Spinal cord (tissue), 9 donors: ENCODE measurements at regions not wholly inside any gene's neighbourhood (a gene's known extent, or its start where the extent isn't known, plus 50 kb on each side); places are given as distances from the start of the nearest gene placed in this dataset.

Experiments
- DNase-seq, 6 donors: peaks; one replicate each; pipeline versions ENCODE4 v3.0.0 to v3.0.0-alpha.2; 2013 to 2015; ENCODE audit warnings: low spot score in 6 of 6, low read depth in 4 of 6
- H3K27ac ChIP-seq: one replicate; pipeline ENCODE4 v1.5.1; 2013; ENCODE audit warnings: low read depth, low read length, control low read depth
- H3K27me3 ChIP-seq: one replicate; pipeline ENCODE4 v1.6.1; 2013; ENCODE audit warnings: low read length; ENCODE audit not compliant: control insufficient read depth, insufficient read depth
- H3K36me3 ChIP-seq: one replicate; pipeline ENCODE4 v1.6.1; 2013; ENCODE audit warnings: low read length; ENCODE audit not compliant: control insufficient read depth, insufficient read depth
- H3K4me1 ChIP-seq: one replicate; pipeline ENCODE4 v1.6.1; 2013; ENCODE audit warnings: low read length; ENCODE audit not compliant: control insufficient read depth, insufficient read depth
- H3K4me3 ChIP-seq: one replicate; pipeline ENCODE4 v1.5.1; 2013; ENCODE audit warnings: low read depth, low read length, control low read depth
- H3K9me3 ChIP-seq: one replicate; pipeline ENCODE4 v1.6.1; 2013; ENCODE audit warnings: low read length; ENCODE audit not compliant: control insufficient read depth, insufficient read depth
- WGBS: methylation state at CpG from one replicate; pipeline ENCODE4 v1.1.5; 2013; ENCODE audit warnings: missing lambda C conversion rate; ENCODE audit not compliant: insufficient coverage; 5-methylcytosine and 5-hydroxymethylcytosine counted together
- donor health status: healthy.

GRCh38 chr5:176155922-176156359, 82.3 kb upstream of the SIMC1 start:
- DNase-seq, result no peak

GRCh38 chr5:176157656-176158055, 80.6 kb upstream of the SIMC1 start:
- peaks cover 14% of the 10 kb centered on the region for H3K4me1 ChIP-seq
- H3K27ac ChIP-seq, result no peak overlapping the region
- no peaks in the 10 kb centered on the region for H3K36me3 ChIP-seq
- H3K9me3 ChIP-seq, result no peaks in the 10 kb centered on the region
- no peak overlapping the region for H3K4me3 ChIP-seq
- 40% methylated on average over 1 of the region's 3 CpGs for WGBS
- no peak for DNase-seq
- no peaks in the 10 kb centered on the region for H3K27me3 ChIP-seq

More at GRCh38 chr5:176155922-176156359, 82.3 kb upstream of the SIMC1 start:
- WGBS, result 94% methylated on average over 11 of the region's 14 CpGs
- H3K4me3 ChIP-seq, result no peak overlapping the region
- H3K36me3 ChIP-seq, result no peaks in the 10 kb centered on the region
- no peak overlapping the region for H3K27ac ChIP-seq
- H3K4me1 ChIP-seq, result peaks cover 19% of the 10 kb centered on the region
- no peaks in the 10 kb centered on the region for H3K9me3 ChIP-seq
- no peaks in the 10 kb centered on the region for H3K27me3 ChIP-seq

- H3K27ac ChIP-seq, result peak overlapping the region; percentile 12
- H3K4me1 ChIP-seq, result peaks cover 3% of the 10 kb centered on the region
- DNase-seq, result no peak
- WGBS, result no CpG with 5 or more reads among the region's 3 CpGs
- no peaks in the 10 kb centered on the region for H3K9me3 ChIP-seq
- no peak overlapping the region for H3K4me3 ChIP-seq
- H3K27me3 ChIP-seq, result no peaks in the 10 kb centered on the region
- no peaks in the 10 kb centered on the region for H3K36me3 ChIP-seq
Observed at GRCh38 chr5:176161431-176161830, 76.8 kb upstream of the SIMC1 start.

GRCh38 chr5:176162198-176162597, 76.0 kb upstream of the SIMC1 start:
- Histone ChIP-seq H3K9me3 (no peaks in the 10 kb centered on the region), H3K4me1 (peaks cover 3% of the 10 kb centered on the region), H3K27me3 (no peaks in the 10 kb centered on the region), H3K4me3 (no peak overlapping the region), H3K27ac (peak overlapping the region; percentile 4), H3K36me3 (no peaks in the 10 kb centered on the region)
- DNase-seq, result peak in 5 of 6 donors; percentile 57 to 91 (median 61)
- 60% methylated on average over 3 of the region's 3 CpGs for WGBS

- no peak overlapping the region for H3K4me3 ChIP-seq
- no peak overlapping the region for H3K27ac ChIP-seq
- H3K36me3 ChIP-seq, result no peaks in the 10 kb centered on the region
- H3K9me3 ChIP-seq, result no peaks in the 10 kb centered on the region
- H3K4me1 ChIP-seq, result peaks cover 3% of the 10 kb centered on the region
- WGBS, result no CpG with 5 or more reads among the region's 4 CpGs
- H3K27me3 ChIP-seq, result no peaks in the 10 kb centered on the region
- no peak for DNase-seq
Observed at GRCh38 chr5:176162888-176163287, 75.3 kb upstream of the SIMC1 start.

GRCh38 chr5:176166427-176166826, 71.8 kb upstream of the SIMC1 start:
- no peaks in the 10 kb centered on the region for H3K36me3 ChIP-seq
- no peak for DNase-seq
- no peak overlapping the region for H3K4me3 ChIP-seq
- H3K27ac ChIP-seq, result no peak overlapping the region
- no peaks in the 10 kb centered on the region for H3K9me3 ChIP-seq
- H3K27me3 ChIP-seq, result no peaks in the 10 kb centered on the region
- no CpG with 5 or more reads among the region's 4 CpGs for WGBS
- peaks cover 4% of the 10 kb centered on the region for H3K4me1 ChIP-seq

- H3K9me3 ChIP-seq, result no peaks in the 10 kb centered on the region
- no peak overlapping the region for H3K4me3 ChIP-seq
- H3K27me3 ChIP-seq, result no peaks in the 10 kb centered on the region
- H3K27ac ChIP-seq, result no peak overlapping the region
- 29% methylated on average over 6 of the region's 6 CpGs for WGBS
- DNase-seq, result peak in 2 of 6 donors; percentile 34 to 40
- peaks cover 7% of the 10 kb centered on the region for H3K4me1 ChIP-seq
- no peaks in the 10 kb centered on the region for H3K36me3 ChIP-seq
Observed at GRCh38 chr5:176167800-176168199, 70.4 kb upstream of the SIMC1 start.

- Histone ChIP-seq H3K4me1 (peaks cover 7% of the 10 kb centered on the region), H3K36me3 (no peaks in the 10 kb centered on the region), H3K4me3 (no peak overlapping the region), H3K27me3 (no peaks in the 10 kb centered on the region), H3K9me3 (no peaks in the 10 kb centered on the region), H3K27ac (no peak overlapping the region)
- DNase-seq, result no peak
- 39% methylated on average over 2 of the region's 3 CpGs for WGBS
Observed at GRCh38 chr5:176169393-176170063, 68.7 kb upstream of the SIMC1 start.

GRCh38 chr5:176170084-176170483, 68.1 kb upstream of the SIMC1 start:
- H3K27ac ChIP-seq, result no peak overlapping the region
- peaks cover 7% of the 10 kb centered on the region for H3K4me1 ChIP-seq
- H3K27me3 ChIP-seq, result no peaks in the 10 kb centered on the region
- no peak for DNase-seq
- 50% methylated on average over 2 of the region's 2 CpGs for WGBS
- H3K36me3 ChIP-seq, result no peaks in the 10 kb centered on the region
- H3K4me3 ChIP-seq, result no peak overlapping the region
- no peaks in the 10 kb centered on the region for H3K9me3 ChIP-seq

- Histone ChIP-seq H3K4me1 (peaks cover 7% of the 10 kb centered on the region), H3K9me3 (no peaks in the 10 kb centered on the region), H3K27me3 (no peaks in the 10 kb centered on the region), H3K36me3 (no peaks in the 10 kb centered on the region), H3K27ac (no peak overlapping the region), H3K4me3 (no peak overlapping the region)
- peak in 5 of 6 donors; percentile 39 to 82 (median 55) for DNase-seq
- 25% methylated on average over 7 of the region's 11 CpGs for WGBS
Observed at GRCh38 chr5:176171171-176171760, 67.0 kb upstream of the SIMC1 start.
